ENCODE measurements at regions not wholly inside any gene's neighbourhood (a gene's known extent, or its start where the extent isn't known, plus 50 kb on each side); places are given as distances from the start of the nearest gene placed in this dataset.

DNA sequence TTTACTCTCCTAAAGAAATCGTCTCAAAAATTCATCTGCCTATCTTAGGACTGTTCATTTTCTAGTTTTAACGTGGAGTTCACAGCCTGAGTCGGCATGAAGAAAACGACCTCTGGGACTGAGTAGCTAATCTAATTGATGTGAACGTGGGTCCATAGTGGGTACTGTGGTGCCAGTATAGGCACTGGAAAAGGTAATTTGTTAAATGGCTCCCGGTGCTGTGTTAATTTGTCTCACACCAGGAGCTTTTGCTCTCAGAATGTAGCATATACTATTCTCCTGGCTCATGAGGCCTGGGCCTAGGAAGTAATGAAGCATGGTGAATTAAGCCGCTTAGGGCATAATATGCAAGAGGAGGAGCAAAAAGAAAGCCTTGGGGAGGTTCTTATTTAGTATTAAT is 414.4 kb upstream of the NXPH2 start:
- Histone ChIP-seq H3K27ac (no peak overlapping the region), H3K4me3 (no peak overlapping the region), H3K9me3 (no peaks in the 10 kb centered on the region), H3K27me3 (no peaks in the 10 kb centered on the region), H3K36me3 (no peaks in the 10 kb centered on the region), H3K4me1 (ENCODE audit: insufficient read depth) (no peaks in the 10 kb centered on the region)
- intact Hi-C loops (cut with DNase I): no loop called here
- TF ChIP-seq POLR2A (IDR thresholded peaks at IDR 0.05) (no peak), EP300 (IDR thresholded peaks at IDR 0.05) (no peak), CTCF (IDR thresholded peaks at IDR 0.05) (no peak)
- WGBS, 3 donors: 82 to 83% (median 83%) methylated on average over 7 of the region's 7 CpGs
- DNase-seq: no peak

DNA sequence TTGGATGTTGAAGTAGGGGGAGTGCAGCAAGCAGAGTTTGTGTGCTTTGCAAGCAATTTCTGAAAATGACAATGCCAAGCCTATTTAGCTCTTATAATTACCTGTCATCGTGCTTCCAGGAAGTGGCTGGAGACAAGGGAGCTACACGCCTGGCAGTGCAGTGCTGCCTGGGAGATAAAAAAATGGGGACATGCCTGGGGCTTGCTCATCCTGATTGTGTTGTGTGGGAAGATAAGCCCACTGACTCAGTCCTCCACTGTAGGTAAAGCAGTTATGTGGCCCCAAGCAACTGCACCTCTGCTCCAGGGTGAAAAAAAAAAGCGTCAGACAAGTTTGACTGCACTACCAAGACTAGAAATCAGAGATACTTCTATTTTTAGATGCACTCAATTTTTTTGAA is 396.9 kb upstream of the NXPH2 start:
- Histone ChIP-seq H3K4me1 (ENCODE audit: insufficient read depth) (no peaks in the 10 kb centered on the region), H3K36me3 (no peaks in the 10 kb centered on the region), H3K4me3 (no peak overlapping the region), H3K27me3 (no peaks in the 10 kb centered on the region), H3K27ac (no peak overlapping the region), H3K9me3 (no peaks in the 10 kb centered on the region)
- no peak for DNase-seq
- WGBS, 3 donors: 21 to 40% (median 27%) methylated on average over 3 of the region's 3 CpGs
- intact Hi-C loops (cut with DNase I): no loop called here
- TF ChIP-seq CTCF (IDR thresholded peaks at IDR 0.05) (no peak), EP300 (IDR thresholded peaks at IDR 0.05) (no peak), POLR2A (IDR thresholded peaks at IDR 0.05) (no peak)

DNA sequence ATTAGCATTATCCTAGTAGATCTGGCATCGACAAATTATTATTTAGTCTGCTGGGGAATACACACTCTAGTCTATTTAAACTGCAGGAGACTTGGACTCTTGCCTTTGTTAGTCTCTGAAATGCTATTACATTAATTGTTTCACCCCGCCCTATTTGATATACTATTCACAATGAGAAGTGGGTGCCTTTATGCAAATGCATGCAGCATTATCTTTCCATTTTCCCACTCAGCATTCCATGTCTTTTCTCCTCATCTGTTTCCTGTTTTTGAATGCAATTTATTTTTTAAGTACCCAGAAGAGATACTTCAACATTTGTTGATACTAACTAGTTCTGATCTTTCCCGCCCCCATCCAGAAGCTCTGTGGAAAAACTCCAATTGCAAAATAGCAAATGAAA is 395.3 kb upstream of the NXPH2 start:
- TF ChIP-seq EP300 (IDR thresholded peaks at IDR 0.05): no peak
- TF ChIP-seq CTCF (IDR thresholded peaks at IDR 0.05): no peak
- TF ChIP-seq POLR2A (IDR thresholded peaks at IDR 0.05): no peak
- Histone ChIP-seq H3K4me3 (no peak overlapping the region), H3K27ac (no peak overlapping the region), H3K36me3 (no peaks in the 10 kb centered on the region), H3K27me3 (no peaks in the 10 kb centered on the region), H3K4me1 (ENCODE audit: insufficient read depth) (no peaks in the 10 kb centered on the region), H3K9me3 (no peaks in the 10 kb centered on the region)
- WGBS, 3 donors: 55 to 65% (median 56%) methylated on average over 3 of the region's 3 CpGs
- intact Hi-C loops (cut with DNase I): no loop called here
- no peak for DNase-seq

DNA sequence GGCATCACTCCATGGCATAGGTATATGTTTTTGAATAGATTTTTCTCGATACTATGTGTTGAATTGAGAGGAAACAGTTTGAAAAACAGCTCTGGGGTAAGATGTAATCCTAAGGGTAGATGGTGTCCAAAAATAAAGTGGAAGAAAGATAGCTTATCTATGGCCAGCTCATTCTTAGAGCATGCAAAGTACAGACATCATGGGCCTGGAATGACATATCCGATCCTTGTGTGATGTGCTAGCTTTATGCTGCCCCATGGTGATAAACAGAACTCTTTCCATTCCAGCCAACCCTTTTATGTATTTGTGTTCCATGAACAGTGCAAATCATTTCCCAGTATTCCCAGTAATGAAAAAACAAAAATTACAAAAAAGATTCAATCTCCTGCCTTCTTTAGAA is 390.2 kb upstream of the NXPH2 start:
- H3K9me3 ChIP-seq: no peaks in the 10 kb centered on the region

More for the DNA sequence above, 390.2 kb upstream of the NXPH2 start:
- intact Hi-C loops (cut with DNase I): no loop called here
- TF ChIP-seq CTCF (IDR thresholded peaks at IDR 0.05) (no peak), EP300 (IDR thresholded peaks at IDR 0.05) (no peak), POLR2A (IDR thresholded peaks at IDR 0.05) (no peak)
- H3K4me3 ChIP-seq: no peak overlapping the region
- 67 to 76% (median 71%) methylated on average over 2 of the region's 2 CpGs for WGBS, 3 donors
- no peaks in the 10 kb centered on the region for H3K4me1 ChIP-seq (ENCODE audit: insufficient read depth)
- no peak overlapping the region for H3K27ac ChIP-seq
- no peak for DNase-seq
- no peaks in the 10 kb centered on the region for H3K27me3 ChIP-seq
- H3K36me3 ChIP-seq: no peaks in the 10 kb centered on the region
